SK-N-MC (cell line): ENCODE measurements at regions not wholly inside any gene's neighbourhood (a gene's known extent, or its start where the extent isn't known, plus 50 kb on each side); places are given as distances from the start of the nearest gene placed in this dataset.

ENCODE experiments used
- EZH2 ChIP-seq: fragments of 200-600 bp; sonication (generic); IDR thresholded peaks from one replicate; pipeline ENCODE4 v1.6.1; 2017; ENCODE audit warnings: antibody characterized with exemption
- FOXP2 ChIP-seq: optimal IDR thresholded peaks from 2 replicates; pipeline ENCODE3; 2011; ENCODE audit warnings: mild to moderate bottlenecking, moderate library complexity; ENCODE audit not compliant: insufficient read depth; ENCODE audit errors: extremely low read length, control extremely low read depth

DNA sequence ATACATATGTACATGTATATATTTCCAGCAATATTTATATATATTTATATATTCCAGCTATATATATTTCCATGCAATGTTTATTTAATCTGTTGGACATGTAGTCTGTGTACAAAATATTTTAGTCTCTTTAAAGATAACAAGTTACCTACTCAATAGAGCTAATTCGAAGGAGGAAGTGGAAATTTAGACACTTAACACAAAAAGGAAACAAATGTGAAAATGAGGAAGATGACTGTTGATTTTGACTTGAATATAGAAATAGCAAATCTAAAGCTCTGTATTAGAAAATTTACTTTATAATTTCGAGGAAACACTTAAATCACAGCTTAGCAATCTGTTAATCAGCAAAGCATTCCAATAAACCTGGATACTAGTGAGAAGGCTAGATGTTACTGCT is 1064.4 kb downstream of the PCDH7 start:
- TF ChIP-seq EZH2 (no peak), FOXP2 (no peak)
